Sigmoid colon (tissue), 4 donors: ENCODE measurements at regions not wholly inside any gene's neighbourhood (a gene's known extent, or its start where the extent isn't known, plus 50 kb on each side); places are given as distances from the start of the nearest gene placed in this dataset.

Experiments used
- CTCF ChIP-seq, 4 experiments: fragments of 450-650 bp in 3 of 4; fragments of 200-600 bp in 1 of 4; IDR thresholded peaks; one replicate each; pipeline ENCODE4 v1.5.1; 2016 to 2019; ENCODE audit warnings: antibody characterized with exemption in 4 of 4, mild to moderate bottlenecking in 3 of 4, moderate library complexity in 2 of 4
- EP300 ChIP-seq, 4 donors: sonication (generic); formaldehyde crosslinking; IDR thresholded peaks; one replicate each; pipeline ENCODE4 v1.6.1; 2017; ENCODE audit warnings: antibody characterized with exemption in 4 of 4
- POLR2A ChIP-seq, 2 donors: fragments of 450-650 bp; IDR thresholded peaks; one replicate each; pipeline ENCODE4 v1.6.1; 2016; ENCODE audit warnings: antibody characterized with exemption in 2 of 2, mild to moderate bottlenecking in 2 of 2, moderate library complexity in 2 of 2

- TF ChIP-seq CTCF (IDR thresholded peaks at IDR 0.05) = no peak
- TF ChIP-seq EP300 (IDR thresholded peaks at IDR 0.05) = no peak
- TF ChIP-seq POLR2A (IDR thresholded peaks at IDR 0.05) = no peak
Measured at GRCh38 chr6:148134592-148134991, 208.0 kb upstream of the SASH1 start.
